ENCODE measurements at regions not wholly inside any gene's neighbourhood (a gene's known extent, or its start where the extent isn't known, plus 50 kb on each side); places are given as distances from the start of the nearest gene placed in this dataset.

- no peaks in the 10 kb centered on the region for H3K4me1 Mint-ChIP-seq (ENCODE audit: low read depth)
- no peaks in the 10 kb centered on the region for H3K36me3 Mint-ChIP-seq (ENCODE audit: low read depth)
- H3K9me3 Mint-ChIP-seq, result no peaks in the 10 kb centered on the region
- H3K4me3 Mint-ChIP-seq, result no peak overlapping the region
- H3K27me3 Mint-ChIP-seq (ENCODE audit: low read depth), result no peaks in the 10 kb centered on the region
- H3K27ac Mint-ChIP-seq, result no peak overlapping the region
Measured at GRCh38 chr12:19872621-19873540, 433.6 kb downstream of the AEBP2 start.

GRCh38 chr12:19880076-19880475, 440.8 kb downstream of the AEBP2 start:
- Mint-ChIP-seq H3K36me3 (ENCODE audit: low read depth) (no peaks in the 10 kb centered on the region), H3K27ac (no peak overlapping the region), H3K4me1 (ENCODE audit: low read depth) (no peaks in the 10 kb centered on the region), H3K9me3 (no peaks in the 10 kb centered on the region), H3K27me3 (ENCODE audit: low read depth) (no peaks in the 10 kb centered on the region), H3K4me3 (no peak overlapping the region)

- Mint-ChIP-seq H3K9me3 (no peaks in the 10 kb centered on the region), H3K27me3 (ENCODE audit: low read depth) (no peaks in the 10 kb centered on the region), H3K36me3 (ENCODE audit: low read depth) (no peaks in the 10 kb centered on the region), H3K4me3 (no peak overlapping the region), H3K27ac (no peak overlapping the region), H3K4me1 (ENCODE audit: low read depth) (no peaks in the 10 kb centered on the region)
Measured at GRCh38 chr12:19880721-19881120, 441.4 kb downstream of the AEBP2 start.

GRCh38 chr12:19882346-19882745, 443.1 kb downstream of the AEBP2 start:
- no peaks in the 10 kb centered on the region for H3K36me3 Mint-ChIP-seq (ENCODE audit: low read depth)
- no peak overlapping the region for H3K27ac Mint-ChIP-seq
- H3K4me1 Mint-ChIP-seq (ENCODE audit: low read depth), result no peaks in the 10 kb centered on the region
- H3K27me3 Mint-ChIP-seq (ENCODE audit: low read depth), result no peaks in the 10 kb centered on the region
- H3K4me3 Mint-ChIP-seq, result no peak overlapping the region
- H3K9me3 Mint-ChIP-seq, result no peaks in the 10 kb centered on the region

GRCh38 chr12:19884021-19884492, 444.8 kb downstream of the AEBP2 start:
- Mint-ChIP-seq H3K36me3 (ENCODE audit: low read depth) (no peaks in the 10 kb centered on the region), H3K9me3 (no peaks in the 10 kb centered on the region), H3K4me1 (ENCODE audit: low read depth) (no peaks in the 10 kb centered on the region), H3K4me3 (no peak overlapping the region), H3K27me3 (ENCODE audit: low read depth) (no peaks in the 10 kb centered on the region), H3K27ac (no peak overlapping the region)

GRCh38 chr12:19885093-19885812, 446.0 kb downstream of the AEBP2 start:
- no peak overlapping the region for H3K27ac Mint-ChIP-seq
- no peak overlapping the region for H3K4me3 Mint-ChIP-seq
- no peaks in the 10 kb centered on the region for H3K4me1 Mint-ChIP-seq (ENCODE audit: low read depth)
- H3K27me3 Mint-ChIP-seq (ENCODE audit: low read depth), result no peaks in the 10 kb centered on the region
- H3K36me3 Mint-ChIP-seq (ENCODE audit: low read depth), result no peaks in the 10 kb centered on the region
- no peaks in the 10 kb centered on the region for H3K9me3 Mint-ChIP-seq

- H3K27ac Mint-ChIP-seq, result no peak overlapping the region
- no peaks in the 10 kb centered on the region for H3K36me3 Mint-ChIP-seq (ENCODE audit: low read depth)
- H3K9me3 Mint-ChIP-seq, result no peaks in the 10 kb centered on the region
- H3K4me1 Mint-ChIP-seq (ENCODE audit: low read depth), result no peaks in the 10 kb centered on the region
- H3K4me3 Mint-ChIP-seq, result no peak overlapping the region
- no peaks in the 10 kb centered on the region for H3K27me3 Mint-ChIP-seq (ENCODE audit: low read depth)
Measured at GRCh38 chr12:19886065-19886464, 446.8 kb downstream of the AEBP2 start.

- Mint-ChIP-seq H3K9me3 (no peaks in the 10 kb centered on the region), H3K4me1 (ENCODE audit: low read depth) (no peaks in the 10 kb centered on the region), H3K27ac (no peak overlapping the region), H3K36me3 (ENCODE audit: low read depth) (no peaks in the 10 kb centered on the region), H3K4me3 (no peak overlapping the region), H3K27me3 (ENCODE audit: low read depth) (no peaks in the 10 kb centered on the region)
Measured at GRCh38 chr12:19886639-19887064, 447.4 kb downstream of the AEBP2 start.

- H3K27ac Mint-ChIP-seq, result no peak overlapping the region
- H3K27me3 Mint-ChIP-seq (ENCODE audit: low read depth), result no peaks in the 10 kb centered on the region
- H3K4me3 Mint-ChIP-seq, result no peak overlapping the region
- peaks cover 3% of the 10 kb centered on the region for H3K4me1 Mint-ChIP-seq (ENCODE audit: low read depth)
- H3K36me3 Mint-ChIP-seq (ENCODE audit: low read depth), result no peaks in the 10 kb centered on the region
- H3K9me3 Mint-ChIP-seq, result no peaks in the 10 kb centered on the region
Measured at GRCh38 chr12:19890024-19890423, 450.7 kb downstream of the AEBP2 start.

GRCh38 chr12:19891936-19892591, 452.8 kb downstream of the AEBP2 start:
- Mint-ChIP-seq H3K27ac (no peak overlapping the region), H3K27me3 (ENCODE audit: low read depth) (no peaks in the 10 kb centered on the region), H3K4me3 (no peak overlapping the region), H3K9me3 (no peaks in the 10 kb centered on the region), H3K4me1 (ENCODE audit: low read depth) (peaks cover 3% of the 10 kb centered on the region), H3K36me3 (ENCODE audit: low read depth) (no peaks in the 10 kb centered on the region)

GRCh38 chr12:19893514-19893913, 454.2 kb downstream of the AEBP2 start:
- peaks cover 3% of the 10 kb centered on the region for H3K4me1 Mint-ChIP-seq (ENCODE audit: low read depth)
- no peak overlapping the region for H3K27ac Mint-ChIP-seq
- no peaks in the 10 kb centered on the region for H3K9me3 Mint-ChIP-seq
- H3K27me3 Mint-ChIP-seq (ENCODE audit: low read depth), result no peaks in the 10 kb centered on the region
- H3K36me3 Mint-ChIP-seq (ENCODE audit: low read depth), result no peaks in the 10 kb centered on the region
- H3K4me3 Mint-ChIP-seq, result no peak overlapping the region

- H3K4me3 Mint-ChIP-seq, result no peak overlapping the region
- no peaks in the 10 kb centered on the region for H3K9me3 Mint-ChIP-seq
- no peak overlapping the region for H3K27ac Mint-ChIP-seq
- no peaks in the 10 kb centered on the region for H3K27me3 Mint-ChIP-seq (ENCODE audit: low read depth)
- H3K4me1 Mint-ChIP-seq (ENCODE audit: low read depth), result peaks cover 3% of the 10 kb centered on the region
- no peaks in the 10 kb centered on the region for H3K36me3 Mint-ChIP-seq (ENCODE audit: low read depth)
Measured at GRCh38 chr12:19894050-19894449, 454.8 kb downstream of the AEBP2 start.

- peaks cover 3% of the 10 kb centered on the region for H3K4me1 Mint-ChIP-seq (ENCODE audit: low read depth)
- no peaks in the 10 kb centered on the region for H3K36me3 Mint-ChIP-seq (ENCODE audit: low read depth)
- no peaks in the 10 kb centered on the region for H3K9me3 Mint-ChIP-seq
- no peak overlapping the region for H3K4me3 Mint-ChIP-seq
- H3K27me3 Mint-ChIP-seq (ENCODE audit: low read depth), result no peaks in the 10 kb centered on the region
- H3K27ac Mint-ChIP-seq, result no peak overlapping the region
Measured at GRCh38 chr12:19894803-19895202, 455.5 kb downstream of the AEBP2 start.

- Mint-ChIP-seq H3K27me3 (ENCODE audit: low read depth) (no peaks in the 10 kb centered on the region), H3K4me1 (ENCODE audit: low read depth) (peaks cover 3% of the 10 kb centered on the region), H3K36me3 (ENCODE audit: low read depth) (no peaks in the 10 kb centered on the region), H3K27ac (no peak overlapping the region), H3K9me3 (no peaks in the 10 kb centered on the region), H3K4me3 (no peak overlapping the region)
Measured at GRCh38 chr12:19895246-19896020, 456.1 kb downstream of the AEBP2 start.
